PC-9 (cell line): ENCODE measurements at regions not wholly inside any gene's neighbourhood (a gene's known extent, or its start where the extent isn't known, plus 50 kb on each side); places are given as distances from the start of the nearest gene placed in this dataset.

Source experiments
- BruUV-seq: library from RNA; stranded (reverse); fragments of 400-500 nt; replicated peaks from 2 replicates; lab custom pipeline; 2021; lab: Mats Ljungman, UMichigan
- CTCF ChIA-PET: fragments of 300-600 bp; sonication (Branson Sonifier 250); formaldehyde crosslinking; loops from one replicate; lab custom pipeline; 2022; ENCODE audit warnings: antibody characterized with exemption; lab: Charles Lee
- POLR2A ChIA-PET: fragments of 300-600 bp; sonication (Branson Sonifier 250); formaldehyde crosslinking; loops from one replicate; lab custom pipeline; 2022; ENCODE audit warnings: antibody characterized with exemption; ENCODE audit not compliant: unreplicated experiment; lab: Charles Lee
- DNase-seq, 2 experiments: peaks; one replicate each; pipeline versions ENCODE4 v3.0.0 to v3.0.0-alpha.2; 2015 to 2022; ENCODE audit warnings: mixed read lengths in 1 of 2
- H2AFZ ChIP-seq: fragments of 200-600 bp; sonication (generic); 2 replicates; pipeline ENCODE4 v1.8.1; 2017; ENCODE audit warnings: antibody characterized with exemption
- H3F3A ChIP-seq: fragments of 200-600 bp; sonication (generic); 2 replicates; pipeline ENCODE4 v1.8.1; 2017; ENCODE audit warnings: antibody characterized with exemption, mild to moderate bottlenecking, low read depth; ENCODE audit not compliant: insufficient read depth
- H3K27ac ChIP-seq: fragments of 200-600 bp; sonication (generic); 2 replicates; pipeline ENCODE4 v1.6.1; 2016; ENCODE audit warnings: mixed run types
- H3K27me3 ChIP-seq: fragments of 200-600 bp; sonication (generic); 2 replicates; pipeline ENCODE4 v1.6.1; 2016; ENCODE audit warnings: low read depth, mixed run types; ENCODE audit not compliant: insufficient read depth
- H3K36me3 ChIP-seq: fragments of 200-600 bp; sonication (generic); 2 replicates; pipeline ENCODE4 v1.6.1; 2016; ENCODE audit warnings: low read depth, mixed run types
- H3K4me1 ChIP-seq: fragments of 200-600 bp; sonication (generic); replicated peaks from 2 replicates; pipeline ENCODE4 v1.6.1; 2016; ENCODE audit warnings: mixed run types; ENCODE audit not compliant: insufficient read depth
- H3K4me2 ChIP-seq: fragments of 200-600 bp; sonication (generic); 2 replicates; pipeline ENCODE4 v1.6.1; 2017; ENCODE audit warnings: mixed run types
- H3K4me3 ChIP-seq: fragments of 200-600 bp; sonication (generic); 2 replicates; pipeline ENCODE4 v1.6.1; 2016; ENCODE audit warnings: mixed run types
- H3K79me2 ChIP-seq: fragments of 200-600 bp; sonication (generic); 2 replicates; pipeline ENCODE4 v1.6.1; 2017; ENCODE audit warnings: low read depth, mixed run types
- H3K9me2 ChIP-seq: fragments of 200-600 bp; sonication (generic); 2 replicates; pipeline ENCODE4 v1.8.1; 2017; ENCODE audit warnings: mild to moderate bottlenecking; ENCODE audit not compliant: insufficient read depth
- H3K9me3 ChIP-seq: fragments of 200-600 bp; sonication (generic); 2 replicates; pipeline ENCODE4 v1.8.1; 2016; ENCODE audit warnings: low read depth; ENCODE audit not compliant: insufficient read depth
- H4K20me1 ChIP-seq: fragments of 200-600 bp; sonication (generic); 2 replicates; pipeline ENCODE4 v1.8.1; 2017; ENCODE audit not compliant: insufficient read depth
- EZH2 ChIP-seq: fragments of 200-600 bp; sonication (generic); IDR thresholded peaks from 2 replicates; pipeline ENCODE4 v1.8.0; 2017; ENCODE audit warnings: antibody characterized with exemption, low read depth
- intact Hi-C: fragments of 100-400 bp; cut with micrococcal nuclease; formaldehyde crosslinking; loops from one replicate; pipeline ENCODE4 v1.10.0; 2022; ENCODE audit not compliant: unreplicated experiment
- TF ChIP-seq, protein P1 (sequence below): fragments of 200-600 bp; sonication (generic); conservative IDR thresholded peaks from 2 replicates; pipeline ENCODE4 v1.6.1; 2017; ENCODE audit warnings: mixed run types, antibody characterized with exemption, mild to moderate bottlenecking, moderate library complexity

DNA sequence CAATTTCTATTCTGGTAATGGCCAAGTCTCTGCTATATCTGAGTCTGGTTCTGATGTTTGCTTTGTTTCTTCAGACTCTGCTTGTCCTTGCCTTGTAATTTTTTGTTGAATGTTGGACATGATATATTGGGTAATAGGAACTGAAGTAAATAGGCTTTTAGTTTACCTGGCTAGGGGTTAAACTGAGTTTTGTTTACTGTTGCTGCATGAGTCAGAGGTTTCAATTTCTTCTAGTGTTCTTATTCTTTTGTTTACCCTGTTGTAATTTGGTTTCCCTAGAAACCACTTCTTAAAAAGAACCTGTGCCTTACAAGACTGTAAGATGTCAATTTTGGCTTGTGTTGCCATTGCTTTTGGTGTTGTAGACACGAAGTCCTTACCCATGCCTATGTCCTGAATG is 285.0 kb upstream of the KCNH7 start:
- H3K4me1 ChIP-seq = no peaks in the 10 kb centered on the region
- H3K79me2 ChIP-seq = no peaks in the 10 kb centered on the region
- H4K20me1 ChIP-seq = no peaks in the 10 kb centered on the region
- BruUV-seq = no TSS peak
- H3K4me2 ChIP-seq = no peak overlapping the region
- ChIA-PET POLR2A (no interaction called here), CTCF (no interaction called here)
- no peak overlapping the region for H3K4me3 ChIP-seq
- peak in 1 of 2 experiments; percentile 65 for DNase-seq
- no peak overlapping the region for H2AFZ ChIP-seq
- no peaks in the 10 kb centered on the region for H3K9me3 ChIP-seq
- H3K36me3 ChIP-seq = no peaks in the 10 kb centered on the region
- intact Hi-C loops = no loop called here
- H3K27me3 ChIP-seq = no peaks in the 10 kb centered on the region
- H3K27ac ChIP-seq = no peak overlapping the region
- H3K9me2 ChIP-seq = no peaks in the 10 kb centered on the region
- no peak for TF ChIP-seq EZH2
- H3F3A ChIP-seq = no peaks in the 10 kb centered on the region

DNA sequence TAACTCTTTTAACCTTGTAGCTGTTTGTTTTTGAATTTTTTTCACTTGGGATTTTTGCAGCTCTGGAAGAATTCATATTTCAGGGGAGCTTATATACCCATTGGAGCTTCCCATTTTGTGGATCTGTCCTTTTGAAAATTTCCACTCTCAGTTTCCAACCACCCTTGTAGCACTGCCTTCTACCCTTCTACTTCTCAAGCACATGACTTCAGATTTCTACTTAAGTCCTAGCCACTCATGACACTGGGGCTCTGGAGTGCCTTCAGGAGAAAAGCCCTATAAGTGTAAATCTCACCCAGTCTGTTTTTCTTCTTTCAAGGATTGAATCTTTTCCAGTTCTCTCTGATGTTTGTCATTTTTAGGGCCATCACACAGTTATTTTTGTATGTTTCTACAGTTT is 283.7 kb upstream of the KCNH7 start:
- H3K4me1 ChIP-seq = no peaks in the 10 kb centered on the region
- no peaks in the 10 kb centered on the region for H3K79me2 ChIP-seq
- no TSS peak for BruUV-seq
- ChIA-PET CTCF (no interaction called here), POLR2A (no interaction called here)
- no peak overlapping the region for H3K27ac ChIP-seq
- H3K9me2 ChIP-seq = no peaks in the 10 kb centered on the region
- no peak overlapping the region for H3K4me3 ChIP-seq
- intact Hi-C loops = no loop called here
- H3F3A ChIP-seq = no peaks in the 10 kb centered on the region
- no peaks in the 10 kb centered on the region for H3K27me3 ChIP-seq
- H4K20me1 ChIP-seq = no peaks in the 10 kb centered on the region
- no peaks in the 10 kb centered on the region for H3K36me3 ChIP-seq
- H3K9me3 ChIP-seq = no peaks in the 10 kb centered on the region
- DNase-seq = no peak
- no peak for TF ChIP-seq EZH2
- TF ChIP-seq, protein P1, sequence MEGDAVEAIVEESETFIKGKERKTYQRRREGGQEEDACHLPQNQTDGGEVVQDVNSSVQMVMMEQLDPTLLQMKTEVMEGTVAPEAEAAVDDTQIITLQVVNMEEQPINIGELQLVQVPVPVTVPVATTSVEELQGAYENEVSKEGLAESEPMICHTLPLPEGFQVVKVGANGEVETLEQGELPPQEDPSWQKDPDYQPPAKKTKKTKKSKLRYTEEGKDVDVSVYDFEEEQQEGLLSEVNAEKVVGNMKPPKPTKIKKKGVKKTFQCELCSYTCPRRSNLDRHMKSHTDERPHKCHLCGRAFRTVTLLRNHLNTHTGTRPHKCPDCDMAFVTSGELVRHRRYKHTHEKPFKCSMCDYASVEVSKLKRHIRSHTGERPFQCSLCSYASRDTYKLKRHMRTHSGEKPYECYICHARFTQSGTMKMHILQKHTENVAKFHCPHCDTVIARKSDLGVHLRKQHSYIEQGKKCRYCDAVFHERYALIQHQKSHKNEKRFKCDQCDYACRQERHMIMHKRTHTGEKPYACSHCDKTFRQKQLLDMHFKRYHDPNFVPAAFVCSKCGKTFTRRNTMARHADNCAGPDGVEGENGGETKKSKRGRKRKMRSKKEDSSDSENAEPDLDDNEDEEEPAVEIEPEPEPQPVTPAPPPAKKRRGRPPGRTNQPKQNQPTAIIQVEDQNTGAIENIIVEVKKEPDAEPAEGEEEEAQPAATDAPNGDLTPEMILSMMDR = no peak
- H2AFZ ChIP-seq = no peak overlapping the region
- H3K4me2 ChIP-seq = no peak overlapping the region

DNA sequence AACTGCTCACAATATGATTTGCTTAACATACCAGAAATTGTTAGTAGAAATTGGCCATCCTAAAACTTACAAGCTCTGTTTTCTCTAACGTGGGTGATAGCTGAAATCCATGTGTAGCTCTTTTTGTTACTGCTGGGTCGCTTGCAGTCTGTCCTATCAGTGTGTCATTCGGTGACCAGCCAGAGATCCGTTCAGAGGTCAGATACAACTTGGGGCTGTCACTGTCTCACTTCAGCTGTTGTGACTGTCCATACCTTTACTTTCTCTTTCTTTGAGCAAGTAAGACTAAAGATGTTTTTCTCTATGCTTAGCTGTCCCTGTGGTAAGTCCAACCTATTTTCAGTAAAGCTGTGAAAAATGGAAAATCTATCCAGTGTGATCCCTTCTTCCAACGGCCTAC is 282.9 kb upstream of the KCNH7 start:
- TF ChIP-seq EZH2 = no peak
- TF ChIP-seq, protein P1 = no peak
- CTCF ChIA-PET = no interaction called here
- H3K9me3 ChIP-seq = no peaks in the 10 kb centered on the region
- no peak overlapping the region for H2AFZ ChIP-seq
- intact Hi-C loops = no loop called here
- BruUV-seq = no TSS peak
- H3K27ac ChIP-seq = no peak overlapping the region
- no peak for DNase-seq
- H3K4me1 ChIP-seq = no peaks in the 10 kb centered on the region
- H3F3A ChIP-seq = no peaks in the 10 kb centered on the region
- no peaks in the 10 kb centered on the region for H3K9me2 ChIP-seq
- no peaks in the 10 kb centered on the region for H3K79me2 ChIP-seq
- H3K27me3 ChIP-seq = no peaks in the 10 kb centered on the region
- H4K20me1 ChIP-seq = no peaks in the 10 kb centered on the region
- no peaks in the 10 kb centered on the region for H3K36me3 ChIP-seq
- H3K4me2 ChIP-seq = no peak overlapping the region
- H3K4me3 ChIP-seq = no peak overlapping the region
- POLR2A ChIA-PET = no interaction called here

DNA sequence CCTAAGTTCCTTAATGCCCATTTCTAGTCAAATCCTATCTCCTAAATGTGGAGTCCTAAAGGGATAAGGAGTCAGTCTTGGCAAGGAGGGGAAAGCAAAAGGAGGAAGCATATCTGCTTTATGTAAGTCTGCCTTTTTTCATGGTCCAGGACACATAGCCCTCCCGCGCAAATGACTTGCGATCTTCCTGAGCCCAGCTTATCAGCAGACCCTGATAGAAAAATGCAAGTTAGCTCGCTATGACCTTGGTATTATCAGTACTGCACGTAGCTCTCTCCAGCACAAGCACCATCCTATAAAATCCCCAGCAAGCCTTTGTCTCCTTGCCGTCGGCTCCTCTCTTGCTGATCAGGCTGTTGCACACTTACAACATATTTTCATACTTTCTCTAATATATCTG is 281.4 kb upstream of the KCNH7 start:
- BruUV-seq = no TSS peak

More for the DNA sequence above, 281.4 kb upstream of the KCNH7 start:
- H3K9me3 ChIP-seq = no peaks in the 10 kb centered on the region
- H2AFZ ChIP-seq = no peak overlapping the region
- H3F3A ChIP-seq = no peaks in the 10 kb centered on the region
- TF ChIP-seq EZH2 = no peak
- no peaks in the 10 kb centered on the region for H3K9me2 ChIP-seq
- no peak overlapping the region for H3K4me2 ChIP-seq
- no peaks in the 10 kb centered on the region for H3K27me3 ChIP-seq
- H3K4me3 ChIP-seq = no peak overlapping the region
- ChIA-PET CTCF (no interaction called here), POLR2A (no interaction called here)
- DNase-seq = no peak
- no peaks in the 10 kb centered on the region for H3K36me3 ChIP-seq
- H3K79me2 ChIP-seq = no peaks in the 10 kb centered on the region
- no peaks in the 10 kb centered on the region for H3K4me1 ChIP-seq
- no peak overlapping the region for H3K27ac ChIP-seq
- intact Hi-C loops = no loop called here
- no peaks in the 10 kb centered on the region for H4K20me1 ChIP-seq
